HCEC 1CT (cell line): ENCODE measurements at regions not wholly inside any gene's neighbourhood (a gene's known extent, or its start where the extent isn't known, plus 50 kb on each side); places are given as distances from the start of the nearest gene placed in this dataset.
"Not testable (repeated sequence)": the region's sequence is repeated elsewhere in the genome, so short reads cannot be mapped to it uniquely, and the experiment has no call there.

Experiments used
- DNase-seq: peaks from one replicate; pipeline ENCODE4 v3.0.0-alpha.2; 2017

GRCh38 chr10:117457071-117457810 lies 82.0 kb upstream of the PDZD8 start:
- DNase-seq: no peak

GRCh38 chr10:117455346-117455745 lies 80.1 kb upstream of the PDZD8 start:
- DNase-seq: no peak

GRCh38 chr10:117454502-117454901 lies 79.3 kb upstream of the PDZD8 start:
- DNase-seq: peak; percentile 51

- DNase-seq: not testable (repeated sequence)
Observed at GRCh38 chr10:117453484-117453883, 78.2 kb upstream of the PDZD8 start.

GRCh38 chr10:117450940-117451339 lies 75.7 kb upstream of the PDZD8 start:
- DNase-seq: no peak

GRCh38 chr10:117449636-117450035 lies 74.4 kb upstream of the PDZD8 start:
- no peak for DNase-seq

- no peak for DNase-seq
Observed at GRCh38 chr10:117448802-117449201, 73.6 kb upstream of the PDZD8 start.

GRCh38 chr10:117445992-117446391 lies 70.8 kb upstream of the PDZD8 start:
- DNase-seq: no peak

GRCh38 chr10:117444497-117445040 lies 69.3 kb upstream of the PDZD8 start:
- no peak for DNase-seq

GRCh38 chr10:117443686-117444041 lies 68.4 kb upstream of the PDZD8 start:
- DNase-seq: no peak

GRCh38 chr10:117442944-117443685 lies 67.9 kb upstream of the PDZD8 start:
- DNase-seq: peak; percentile 65

GRCh38 chr10:117442521-117442920 lies 67.3 kb upstream of the PDZD8 start:
- DNase-seq: no peak

GRCh38 chr10:117441812-117442443 lies 66.7 kb upstream of the PDZD8 start:
- DNase-seq: peak; percentile 14

- no peak for DNase-seq
Observed at GRCh38 chr10:117441361-117441760, 66.1 kb upstream of the PDZD8 start.

GRCh38 chr10:117439243-117439912 lies 64.1 kb upstream of the PDZD8 start:
- DNase-seq: peak; percentile 74

- no peak for DNase-seq
Observed at GRCh38 chr10:117432866-117433265, 57.6 kb upstream of the PDZD8 start.

GRCh38 chr10:117431160-117431559 lies 55.9 kb upstream of the PDZD8 start:
- peak; percentile 26 for DNase-seq

- DNase-seq: not testable (repeated sequence)
Observed at GRCh38 chr10:117430535-117430934, 55.3 kb upstream of the PDZD8 start.

GRCh38 chr10:117429643-117430265 lies 54.5 kb upstream of the PDZD8 start:
- peak; percentile 10 for DNase-seq

GRCh38 chr10:117427356-117427755 lies 52.1 kb upstream of the PDZD8 start:
- no peak for DNase-seq

- DNase-seq: no peak
Observed at GRCh38 chr10:117425974-117426566, 50.8 kb upstream of the PDZD8 start.
